IPS DF 19.7 (cell line): ENCODE measurements at regions not wholly inside any gene's neighbourhood (a gene's known extent, or its start where the extent isn't known, plus 50 kb on each side); places are given as distances from the start of the nearest gene placed in this dataset.

Experiments
- DNase-seq: peaks from one replicate; pipeline ENCODE4 v3.0.0-alpha.2; 2013; ENCODE audit warnings: low read depth, low spot score

GRCh38 chr14:97432586-97432985 is 635.4 kb downstream of the VRK1 start:
- no peak for DNase-seq

- no peak for DNase-seq
These were observed 644.7 kb downstream of the VRK1 start for GRCh38 chr14:97441740-97442362.

DNA sequence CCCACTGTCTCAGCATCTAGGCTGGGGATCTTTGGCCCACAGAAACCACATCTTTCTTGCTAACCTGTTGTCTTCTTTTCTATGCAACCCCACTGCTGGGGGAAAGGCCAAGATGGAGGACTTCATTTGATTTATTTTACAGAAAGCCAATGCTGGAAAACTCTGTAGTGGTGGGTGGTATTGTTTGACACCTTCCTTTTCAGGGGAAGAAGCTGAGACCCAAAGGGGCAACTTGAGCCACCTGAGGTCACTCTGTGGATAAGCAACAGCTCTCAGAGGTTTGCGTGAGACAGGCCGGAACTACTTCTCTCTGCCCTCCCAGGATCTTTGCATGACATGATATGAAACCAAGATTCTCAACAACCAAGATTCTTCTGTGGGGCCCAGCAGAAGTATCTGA is 645.2 kb downstream of the VRK1 start:
- no peak for DNase-seq

DNA sequence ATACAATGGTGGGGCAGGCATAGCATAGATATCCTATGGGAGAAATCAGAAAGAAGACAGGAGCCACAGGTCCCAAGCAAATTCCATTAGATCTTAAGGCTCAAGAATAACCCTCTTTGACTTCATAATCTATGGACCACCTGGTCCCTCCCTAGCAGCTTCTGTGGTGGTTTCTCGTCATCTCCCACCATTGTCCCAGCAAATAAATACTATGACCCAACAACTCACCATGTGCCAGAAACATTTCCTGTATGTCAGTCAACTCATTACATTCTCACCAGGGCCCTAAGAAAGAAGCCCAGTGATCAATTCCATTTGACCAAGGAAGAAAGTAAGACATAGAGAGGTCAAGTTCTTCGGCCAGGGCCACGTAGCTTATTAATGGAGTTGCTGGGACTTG is 646.2 kb downstream of the VRK1 start:
- DNase-seq: no peak

DNA sequence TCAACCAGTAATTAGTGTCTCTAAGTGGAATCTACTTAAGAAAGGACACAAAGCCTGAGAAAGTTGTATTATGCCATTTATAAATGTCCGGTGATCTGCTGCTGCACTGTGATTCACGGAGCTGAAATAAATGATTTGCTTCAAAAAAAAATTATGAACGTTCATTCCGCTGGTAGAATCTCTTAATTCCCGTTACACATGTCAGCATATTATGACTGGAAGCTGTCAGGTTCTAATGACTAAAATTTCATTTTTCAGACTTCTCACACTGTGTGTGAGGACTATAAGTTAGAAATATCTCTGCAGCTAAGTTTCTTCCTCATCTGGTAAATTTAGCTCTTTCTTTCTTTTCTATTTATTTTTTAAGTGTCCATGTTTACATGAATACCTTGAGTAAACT is 647.1 kb downstream of the VRK1 start:
- DNase-seq: no peak

- no peak for DNase-seq
These were observed 648.2 kb downstream of the VRK1 start for GRCh38 chr14:97445367-97445766.

- DNase-seq: no peak
These were observed 648.9 kb downstream of the VRK1 start for GRCh38 chr14:97446087-97446486.

DNA sequence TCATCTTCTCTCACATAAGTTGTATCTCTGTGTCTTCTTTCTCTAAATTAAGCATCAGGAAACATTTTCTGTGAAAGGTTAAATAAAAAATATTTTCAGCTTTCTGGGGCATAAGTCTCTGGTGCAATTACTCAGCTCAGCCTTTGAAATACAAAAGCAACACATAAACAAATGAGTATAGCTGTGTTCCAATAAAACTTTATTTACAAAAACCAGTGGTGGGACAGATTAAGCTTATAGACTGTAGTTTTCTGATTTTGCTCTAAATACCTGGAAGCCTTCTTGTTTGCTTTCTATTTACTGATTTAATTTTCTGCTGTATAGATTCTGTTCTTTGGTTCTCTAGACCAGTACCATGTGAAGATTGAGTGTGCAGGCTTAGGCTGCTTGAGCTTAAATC is 655.1 kb downstream of the VRK1 start:
- DNase-seq: no peak

- DNase-seq: no peak
These were observed 656.8 kb downstream of the VRK1 start for GRCh38 chr14:97453991-97454390.

GRCh38 chr14:97456462-97456861 is 659.3 kb downstream of the VRK1 start:
- DNase-seq: no peak

DNA sequence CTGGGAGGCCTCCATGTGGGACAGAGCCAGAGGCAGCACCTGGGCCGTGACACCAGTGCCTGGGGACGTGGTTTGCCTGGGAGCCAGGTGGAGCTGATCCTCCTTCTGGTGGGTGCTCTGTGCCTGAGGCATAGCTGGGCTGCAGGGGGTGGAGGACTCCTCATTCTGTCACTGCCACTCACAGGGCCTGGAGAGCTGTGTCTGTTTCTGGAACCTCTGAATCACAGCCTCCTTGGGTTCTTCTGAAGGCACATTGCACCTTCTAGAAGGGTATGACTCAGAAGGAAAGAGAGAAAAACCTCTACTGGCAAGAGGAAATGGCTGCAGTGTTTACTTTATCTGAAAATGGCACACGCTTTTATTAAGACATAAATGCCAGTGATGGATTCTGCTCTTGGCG is 659.8 kb downstream of the VRK1 start:
- no peak for DNase-seq

GRCh38 chr14:97457575-97458085 is 660.4 kb downstream of the VRK1 start:
- DNase-seq: no peak

- DNase-seq: no peak
These were observed 661.1 kb downstream of the VRK1 start for GRCh38 chr14:97458255-97458654.

DNA sequence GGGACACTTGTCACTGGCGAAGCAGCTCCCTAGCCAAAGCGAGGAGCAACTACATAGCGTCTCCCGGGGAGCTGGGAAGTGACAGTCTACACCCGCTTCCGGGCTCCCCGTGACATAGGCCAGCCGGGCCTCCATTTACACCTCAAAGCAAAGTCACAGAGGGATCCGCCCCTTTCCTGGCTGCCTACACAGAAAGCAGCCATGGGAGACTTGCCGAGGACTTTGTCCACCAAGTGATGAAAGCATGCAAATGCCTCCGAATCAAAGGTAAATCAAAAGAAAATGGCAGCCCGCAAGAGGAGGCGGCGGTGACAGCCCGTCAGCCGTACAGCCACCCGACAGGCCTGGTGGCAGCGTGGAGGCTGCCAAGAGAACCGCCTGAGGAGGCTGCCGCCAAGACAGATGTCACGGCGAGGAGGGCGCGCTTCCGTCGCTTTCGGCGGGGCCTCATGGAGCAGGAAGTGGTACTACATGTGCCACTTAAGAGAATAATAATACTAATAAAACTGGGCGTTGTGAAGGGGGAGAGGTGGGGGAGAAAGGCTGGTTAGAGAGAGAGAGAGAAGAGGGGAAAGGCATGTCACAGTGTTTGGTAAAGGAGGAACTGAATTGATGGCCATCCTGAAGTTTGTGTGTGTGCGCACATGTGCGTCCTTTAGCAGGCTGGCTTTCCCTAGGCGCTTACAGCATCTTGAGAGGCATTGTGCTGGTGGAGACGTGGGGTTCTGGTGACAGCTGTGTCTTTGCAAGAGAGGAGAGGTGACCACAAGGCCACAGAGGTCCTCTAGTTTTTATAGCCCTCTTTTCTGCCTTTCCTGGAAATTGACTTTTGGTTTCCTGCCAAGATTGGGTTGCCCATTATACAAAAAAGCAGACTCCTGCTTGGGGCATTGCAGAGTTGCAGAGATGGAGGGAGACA is 661.7 kb downstream of the VRK1 start:
- DNase-seq: peak; percentile 61

- DNase-seq: no peak
These were observed 664.9 kb downstream of the VRK1 start for GRCh38 chr14:97462081-97462480.

DNA sequence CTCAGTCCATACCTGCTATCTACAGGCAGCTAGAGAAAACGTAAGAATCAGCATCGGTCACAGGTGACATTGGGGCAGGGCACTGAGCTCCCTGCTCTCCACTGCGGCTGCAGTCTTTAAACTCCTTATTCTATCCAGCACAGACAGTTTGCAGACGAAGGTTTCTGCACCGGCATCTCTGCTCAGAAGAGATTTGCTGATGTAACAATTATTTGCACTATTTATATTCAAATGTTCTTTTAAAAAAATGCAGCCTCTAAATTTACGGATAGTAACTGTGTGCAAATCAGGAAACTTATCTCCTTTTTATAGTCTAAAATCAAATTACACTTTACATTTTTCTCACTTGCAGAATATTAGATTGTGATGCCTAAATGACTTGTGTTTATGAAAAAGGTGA is 671.0 kb downstream of the VRK1 start:
- no peak for DNase-seq

GRCh38 chr14:97477353-97477752 is 680.2 kb downstream of the VRK1 start:
- DNase-seq: no peak

DNA sequence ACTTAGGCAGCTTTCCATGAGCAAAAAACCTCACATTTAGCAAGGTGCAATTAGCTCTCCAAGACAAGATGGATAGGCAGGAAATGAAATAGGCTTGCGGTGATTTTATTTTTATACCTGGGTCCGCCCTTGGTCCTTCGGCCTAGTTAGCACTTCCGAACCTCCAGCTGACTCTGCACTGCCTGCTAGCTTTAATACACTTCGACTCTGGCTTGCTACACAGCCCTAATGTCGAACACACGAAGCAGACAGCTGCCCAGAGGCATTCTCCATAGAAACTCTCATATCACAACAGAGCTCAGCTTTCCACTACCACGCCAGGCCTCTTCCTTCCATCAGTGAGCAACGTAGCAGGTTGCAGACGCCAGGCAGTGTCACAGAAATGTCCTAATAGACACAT is 688.0 kb downstream of the VRK1 start:
- no peak for DNase-seq

- DNase-seq: no peak
These were observed 689.5 kb downstream of the VRK1 start for GRCh38 chr14:97486601-97487120.

- no peak for DNase-seq
These were observed 692.6 kb downstream of the VRK1 start for GRCh38 chr14:97489750-97490149.

GRCh38 chr14:97490521-97491070 is 693.4 kb downstream of the VRK1 start:
- no peak for DNase-seq

DNA sequence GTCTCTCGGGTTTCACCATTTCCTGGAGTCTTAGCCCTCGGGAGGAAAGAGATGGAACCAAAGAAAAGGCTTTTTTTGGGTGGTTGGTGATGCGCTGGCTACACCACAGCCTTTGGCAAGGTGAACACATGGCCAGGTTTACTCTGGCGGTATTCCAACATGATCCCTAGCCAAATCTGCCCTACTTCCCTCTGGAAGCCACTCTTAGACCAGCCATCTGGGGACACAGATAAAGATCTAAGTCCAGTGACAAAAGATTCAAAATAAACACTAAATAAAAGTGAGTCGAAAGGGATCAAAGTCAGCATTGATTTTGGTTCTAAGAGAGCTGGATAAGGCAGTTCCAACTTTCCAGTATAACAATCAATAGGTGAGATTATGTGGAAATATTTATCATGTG is 694.5 kb downstream of the VRK1 start:
- DNase-seq: no peak
